GM19467 (cell line): ENCODE measurements at regions not wholly inside any gene's neighbourhood (a gene's known extent, or its start where the extent isn't known, plus 50 kb on each side); places are given as distances from the start of the nearest gene placed in this dataset.

Source experiments
- ATAC-seq: cut with Tn5 transposase; IDR thresholded peaks from one replicate; pipeline ENCODE4 v1.9.1; 2021; ENCODE audit warnings: mild to moderate bottlenecking, moderate library complexity; ENCODE audit not compliant: unreplicated experiment

GRCh38 chr2:5444854-5445253 is 247.3 kb upstream of the SOX11 start:
- ATAC-seq = no peak

- ATAC-seq = no peak
Measured at GRCh38 chr2:5449867-5450266, 242.3 kb upstream of the SOX11 start.

GRCh38 chr2:5453220-5454050 is 238.7 kb upstream of the SOX11 start:
- no peak for ATAC-seq

- ATAC-seq = no peak
Measured at GRCh38 chr2:5454051-5454390, 238.2 kb upstream of the SOX11 start.

- ATAC-seq = no peak
Measured at GRCh38 chr2:5459041-5459440, 233.1 kb upstream of the SOX11 start.

- ATAC-seq = no peak
Measured at GRCh38 chr2:5464657-5465056, 227.5 kb upstream of the SOX11 start.

- no peak for ATAC-seq
Measured at GRCh38 chr2:5465859-5466258, 226.3 kb upstream of the SOX11 start.

GRCh38 chr2:5467178-5467905 is 224.8 kb upstream of the SOX11 start:
- ATAC-seq = no peak

- no peak for ATAC-seq
Measured at GRCh38 chr2:5472673-5473072, 219.5 kb upstream of the SOX11 start.

GRCh38 chr2:5473635-5474034 is 218.5 kb upstream of the SOX11 start:
- ATAC-seq = no peak

- ATAC-seq = no peak
Measured at GRCh38 chr2:5474716-5475115, 217.5 kb upstream of the SOX11 start.

GRCh38 chr2:5479265-5479928 is 212.8 kb upstream of the SOX11 start:
- no peak for ATAC-seq

GRCh38 chr2:5482929-5483331 is 209.3 kb upstream of the SOX11 start:
- ATAC-seq = no peak

GRCh38 chr2:5484868-5485267 is 207.3 kb upstream of the SOX11 start:
- no peak for ATAC-seq

- ATAC-seq = no peak
Measured at GRCh38 chr2:5491523-5491922, 200.7 kb upstream of the SOX11 start.

GRCh38 chr2:5493256-5493655 is 198.9 kb upstream of the SOX11 start:
- no peak for ATAC-seq

GRCh38 chr2:5494212-5494611 is 198.0 kb upstream of the SOX11 start:
- ATAC-seq = no peak

GRCh38 chr2:5495586-5495985 is 196.6 kb upstream of the SOX11 start:
- no peak for ATAC-seq

- ATAC-seq = no peak
Measured at GRCh38 chr2:5497874-5498273, 194.3 kb upstream of the SOX11 start.

- ATAC-seq = no peak
Measured at GRCh38 chr2:5501807-5502206, 190.4 kb upstream of the SOX11 start.

GRCh38 chr2:5502385-5502784 is 189.8 kb upstream of the SOX11 start:
- ATAC-seq = no peak

- ATAC-seq = no peak
Measured at GRCh38 chr2:5504756-5505155, 187.4 kb upstream of the SOX11 start.
